ENCODE measurements at regions not wholly inside any gene's neighbourhood (a gene's known extent, or its start where the extent isn't known, plus 50 kb on each side); places are given as distances from the start of the nearest gene placed in this dataset.
A peak's percentile ranks its signal among the peaks of the same experiment; 100 is the strongest.

DNA sequence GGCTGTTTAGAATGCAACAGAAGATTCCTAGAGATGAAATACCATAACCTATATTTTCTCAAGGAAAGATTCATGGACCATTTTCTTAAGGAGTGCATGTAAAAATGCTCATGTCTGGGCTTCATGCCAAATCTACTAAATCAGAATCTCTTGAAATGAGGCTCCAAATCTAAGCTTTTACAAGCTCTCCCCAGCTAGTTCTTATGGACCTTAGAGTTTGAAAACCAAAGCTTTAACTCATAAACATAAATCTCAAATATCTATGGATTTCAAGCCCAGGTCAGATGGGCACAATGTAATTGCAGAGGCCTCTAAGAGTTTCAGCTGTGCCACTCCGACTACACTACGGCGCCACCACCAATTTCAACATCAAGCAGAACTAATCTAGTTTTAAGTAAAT lies 117.3 kb upstream of the CAND1 start:
- Histone ChIP-seq H3K27ac (no peak overlapping the region), H3K4me3 (no peak overlapping the region), H3K27me3 (no peaks in the 10 kb centered on the region), H3K9ac (ENCODE audit: low read depth in 2 of 2, low read length in 2 of 2) (no peak overlapping the region), H3K36me3 (no peaks in the 10 kb centered on the region), H3K4me1 (no peaks in the 10 kb centered on the region), H3K9me3 (no peaks in the 10 kb centered on the region)
- intact Hi-C loops (cut with DNase I), result no loop called here
- no peak for DNase-seq
- TF ChIP-seq, protein P1, sequence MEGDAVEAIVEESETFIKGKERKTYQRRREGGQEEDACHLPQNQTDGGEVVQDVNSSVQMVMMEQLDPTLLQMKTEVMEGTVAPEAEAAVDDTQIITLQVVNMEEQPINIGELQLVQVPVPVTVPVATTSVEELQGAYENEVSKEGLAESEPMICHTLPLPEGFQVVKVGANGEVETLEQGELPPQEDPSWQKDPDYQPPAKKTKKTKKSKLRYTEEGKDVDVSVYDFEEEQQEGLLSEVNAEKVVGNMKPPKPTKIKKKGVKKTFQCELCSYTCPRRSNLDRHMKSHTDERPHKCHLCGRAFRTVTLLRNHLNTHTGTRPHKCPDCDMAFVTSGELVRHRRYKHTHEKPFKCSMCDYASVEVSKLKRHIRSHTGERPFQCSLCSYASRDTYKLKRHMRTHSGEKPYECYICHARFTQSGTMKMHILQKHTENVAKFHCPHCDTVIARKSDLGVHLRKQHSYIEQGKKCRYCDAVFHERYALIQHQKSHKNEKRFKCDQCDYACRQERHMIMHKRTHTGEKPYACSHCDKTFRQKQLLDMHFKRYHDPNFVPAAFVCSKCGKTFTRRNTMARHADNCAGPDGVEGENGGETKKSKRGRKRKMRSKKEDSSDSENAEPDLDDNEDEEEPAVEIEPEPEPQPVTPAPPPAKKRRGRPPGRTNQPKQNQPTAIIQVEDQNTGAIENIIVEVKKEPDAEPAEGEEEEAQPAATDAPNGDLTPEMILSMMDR (IDR thresholded peaks at IDR 0.05), result no peak

- Histone ChIP-seq H3K27me3 (no peaks in the 10 kb centered on the region), H3K4me1 (no peaks in the 10 kb centered on the region), H3K27ac (no peak overlapping the region), H3K36me3 (no peaks in the 10 kb centered on the region), H3K9ac (ENCODE audit: low read depth in 2 of 2, low read length in 2 of 2) (no peak overlapping the region), H3K4me3 (no peak overlapping the region), H3K9me3 (no peaks in the 10 kb centered on the region)
- TF ChIP-seq, protein P1 (IDR thresholded peaks at IDR 0.05), result no peak
- DNase-seq, result no peak
- intact Hi-C loops (cut with DNase I), result no loop called here
Observed at GRCh38 chr12:67152451-67152850, 116.7 kb upstream of the CAND1 start.

GRCh38 chr12:67154901-67155300 lies 114.3 kb upstream of the CAND1 start:
- Histone ChIP-seq H3K27me3 (no peaks in the 10 kb centered on the region), H3K9ac (ENCODE audit: low read depth in 2 of 2, low read length in 2 of 2) (no peak overlapping the region), H3K4me3 (no peak overlapping the region), H3K27ac (no peak overlapping the region), H3K9me3 (no peaks in the 10 kb centered on the region), H3K4me1 (no peaks in the 10 kb centered on the region), H3K36me3 (no peaks in the 10 kb centered on the region)
- DNase-seq, result no peak
- TF ChIP-seq, protein P1 (IDR thresholded peaks at IDR 0.05), result no peak
- intact Hi-C loops (cut with DNase I), result no loop called here

GRCh38 chr12:67155863-67156262 lies 113.3 kb upstream of the CAND1 start:
- H3K27me3 ChIP-seq, result no peaks in the 10 kb centered on the region
- H3K4me3 ChIP-seq, result no peak overlapping the region
- no peak overlapping the region for H3K9ac ChIP-seq (ENCODE audit: low read depth in 2 of 2, low read length in 2 of 2)
- H3K36me3 ChIP-seq, result no peaks in the 10 kb centered on the region
- H3K4me1 ChIP-seq, result no peaks in the 10 kb centered on the region
- TF ChIP-seq, protein P1 (IDR thresholded peaks at IDR 0.05), result no peak
- H3K27ac ChIP-seq, result no peak overlapping the region
- no peaks in the 10 kb centered on the region for H3K9me3 ChIP-seq
- DNase-seq, result no peak
- intact Hi-C loops (cut with DNase I), result no loop called here

DNA sequence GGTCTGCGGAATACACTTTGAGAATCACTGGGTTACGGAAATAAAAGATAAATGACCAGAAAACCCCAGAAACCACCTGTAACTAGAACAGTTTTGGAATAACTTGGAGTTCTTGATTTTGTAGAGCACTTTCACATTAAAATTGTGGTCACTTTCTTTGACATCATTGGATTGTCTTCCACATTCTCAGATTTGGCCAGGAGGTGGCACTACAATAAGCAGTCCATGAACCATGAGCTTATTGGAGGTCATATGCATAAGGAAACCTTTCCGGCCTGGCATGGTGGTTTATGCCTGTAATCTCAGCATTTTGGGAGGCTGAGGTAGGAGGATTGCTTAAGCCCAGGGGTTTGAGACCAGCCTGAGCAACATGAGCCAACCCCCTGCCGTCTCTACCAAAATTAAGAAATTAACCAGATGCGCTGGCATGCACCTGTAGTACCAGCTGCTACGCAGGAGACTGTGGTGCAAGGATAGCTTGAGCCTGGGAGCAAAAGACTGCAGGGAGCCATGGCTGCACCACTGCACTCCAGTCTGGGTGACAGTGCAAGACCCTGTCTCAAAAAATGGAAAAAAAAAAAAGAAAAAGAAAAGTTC lies 107.7 kb upstream of the CAND1 start:
- peak; percentile 24 for DNase-seq
- Histone ChIP-seq H3K4me3 (no peak overlapping the region), H3K4me1 (no peaks in the 10 kb centered on the region), H3K36me3 (no peaks in the 10 kb centered on the region), H3K9ac (ENCODE audit: low read depth in 2 of 2, low read length in 2 of 2) (no peak overlapping the region), H3K9me3 (no peaks in the 10 kb centered on the region), H3K27me3 (no peaks in the 10 kb centered on the region), H3K27ac (no peak overlapping the region)
- TF ChIP-seq, protein P1 (IDR thresholded peaks at IDR 0.05), result peak; percentile 23
- intact Hi-C loops (cut with DNase I), result no loop called here
